ENCODE measurements at regions not wholly inside any gene's neighbourhood (a gene's known extent, or its start where the extent isn't known, plus 50 kb on each side); places are given as distances from the start of the nearest gene placed in this dataset.
A peak's percentile ranks its signal among the peaks of the same experiment; 100 is the strongest.

- no peaks in the 10 kb centered on the region for H3K36me3 ChIP-seq (ENCODE audit: insufficient read depth, low read length)
- no peaks in the 10 kb centered on the region for H3K4me1 ChIP-seq (ENCODE audit: insufficient read depth, low read length)
- H3K27me3 ChIP-seq (ENCODE audit: insufficient read depth, low read length): no peaks in the 10 kb centered on the region
- H2AFZ ChIP-seq (ENCODE audit: low read depth, low read length): no peak overlapping the region
- no peak overlapping the region for H3K4me3 ChIP-seq (ENCODE audit: low read length)
- no peaks in the 10 kb centered on the region for H3K9me3 ChIP-seq (ENCODE audit: low read length)
Measured at GRCh38 chr10:20726381-20726780, 170.7 kb downstream of the NEBL start.

GRCh38 chr10:20714979-20715378, 182.1 kb downstream of the NEBL start:
- no peaks in the 10 kb centered on the region for H3K36me3 ChIP-seq (ENCODE audit: insufficient read depth, low read length)
- no peaks in the 10 kb centered on the region for H3K4me1 ChIP-seq (ENCODE audit: insufficient read depth, low read length)
- H3K9me3 ChIP-seq (ENCODE audit: low read length): no peaks in the 10 kb centered on the region

GRCh38 chr10:20714518-20714917, 182.6 kb downstream of the NEBL start:
- Histone ChIP-seq H3K9me3 (ENCODE audit: low read length) (no peaks in the 10 kb centered on the region), H3K4me3 (ENCODE audit: low read length) (no peak overlapping the region)

More at GRCh38 chr10:20714979-20715378, 182.1 kb downstream of the NEBL start:
- Histone ChIP-seq H3K27me3 (ENCODE audit: insufficient read depth, low read length) (no peaks in the 10 kb centered on the region), H2AFZ (ENCODE audit: low read depth, low read length) (no peak overlapping the region), H3K4me3 (ENCODE audit: low read length) (no peak overlapping the region)

GRCh38 chr10:20713420-20713819, 183.7 kb downstream of the NEBL start:
- Histone ChIP-seq H3K27me3 (ENCODE audit: insufficient read depth, low read length) (no peaks in the 10 kb centered on the region), H3K4me1 (ENCODE audit: insufficient read depth, low read length) (no peaks in the 10 kb centered on the region), H3K9me3 (ENCODE audit: low read length) (no peaks in the 10 kb centered on the region), H2AFZ (ENCODE audit: low read depth, low read length) (no peak overlapping the region), H3K36me3 (ENCODE audit: insufficient read depth, low read length) (no peaks in the 10 kb centered on the region), H3K4me3 (ENCODE audit: low read length) (no peak overlapping the region)

More at GRCh38 chr10:20714518-20714917, 182.6 kb downstream of the NEBL start:
- Histone ChIP-seq H2AFZ (ENCODE audit: low read depth, low read length) (no peak overlapping the region), H3K27me3 (ENCODE audit: insufficient read depth, low read length) (no peaks in the 10 kb centered on the region), H3K36me3 (ENCODE audit: insufficient read depth, low read length) (no peaks in the 10 kb centered on the region), H3K4me1 (ENCODE audit: insufficient read depth, low read length) (no peaks in the 10 kb centered on the region)

- Histone ChIP-seq H3K36me3 (ENCODE audit: insufficient read depth, low read length) (no peaks in the 10 kb centered on the region), H3K9me3 (ENCODE audit: low read length) (no peaks in the 10 kb centered on the region), H3K4me1 (ENCODE audit: insufficient read depth, low read length) (no peaks in the 10 kb centered on the region), H2AFZ (ENCODE audit: low read depth, low read length) (no peak overlapping the region), H3K27me3 (ENCODE audit: insufficient read depth, low read length) (no peaks in the 10 kb centered on the region), H3K4me3 (ENCODE audit: low read length) (no peak overlapping the region)
Measured at GRCh38 chr10:20712774-20713173, 184.3 kb downstream of the NEBL start.

GRCh38 chr10:20709708-20710107, 187.4 kb downstream of the NEBL start:
- Histone ChIP-seq H2AFZ (ENCODE audit: low read depth, low read length) (no peak overlapping the region), H3K9me3 (ENCODE audit: low read length) (no peaks in the 10 kb centered on the region), H3K4me1 (ENCODE audit: insufficient read depth, low read length) (no peaks in the 10 kb centered on the region), H3K27me3 (ENCODE audit: insufficient read depth, low read length) (no peaks in the 10 kb centered on the region), H3K4me3 (ENCODE audit: low read length) (no peak overlapping the region), H3K36me3 (ENCODE audit: insufficient read depth, low read length) (no peaks in the 10 kb centered on the region)

GRCh38 chr10:20708305-20708704, 188.8 kb downstream of the NEBL start:
- H3K36me3 ChIP-seq (ENCODE audit: insufficient read depth, low read length): no peaks in the 10 kb centered on the region
- no peak overlapping the region for H2AFZ ChIP-seq (ENCODE audit: low read depth, low read length)
- no peaks in the 10 kb centered on the region for H3K27me3 ChIP-seq (ENCODE audit: insufficient read depth, low read length)
- H3K4me3 ChIP-seq (ENCODE audit: low read length): no peak overlapping the region
- H3K4me1 ChIP-seq (ENCODE audit: insufficient read depth, low read length): no peaks in the 10 kb centered on the region
- H3K9me3 ChIP-seq (ENCODE audit: low read length): peaks cover 2% of the 10 kb centered on the region

- Histone ChIP-seq H3K27me3 (ENCODE audit: insufficient read depth, low read length) (no peaks in the 10 kb centered on the region), H2AFZ (ENCODE audit: low read depth, low read length) (no peak overlapping the region), H3K36me3 (ENCODE audit: insufficient read depth, low read length) (no peaks in the 10 kb centered on the region), H3K4me3 (ENCODE audit: low read length) (no peak overlapping the region), H3K4me1 (ENCODE audit: insufficient read depth, low read length) (no peaks in the 10 kb centered on the region), H3K9me3 (ENCODE audit: low read length) (peaks cover 2% of the 10 kb centered on the region)
Measured at GRCh38 chr10:20707251-20707650, 189.9 kb downstream of the NEBL start.

GRCh38 chr10:20698837-20699236, 198.3 kb downstream of the NEBL start:
- no peaks in the 10 kb centered on the region for H3K27me3 ChIP-seq (ENCODE audit: insufficient read depth, low read length)
- no peak overlapping the region for H2AFZ ChIP-seq (ENCODE audit: low read depth, low read length)
- H3K9me3 ChIP-seq (ENCODE audit: low read length): peaks cover 2% of the 10 kb centered on the region
- H3K4me3 ChIP-seq (ENCODE audit: low read length): no peak overlapping the region
- H3K36me3 ChIP-seq (ENCODE audit: insufficient read depth, low read length): no peaks in the 10 kb centered on the region
- H3K4me1 ChIP-seq (ENCODE audit: insufficient read depth, low read length): no peaks in the 10 kb centered on the region

- Histone ChIP-seq H3K4me1 (ENCODE audit: insufficient read depth, low read length) (no peaks in the 10 kb centered on the region), H2AFZ (ENCODE audit: low read depth, low read length) (no peak overlapping the region), H3K27me3 (ENCODE audit: insufficient read depth, low read length) (no peaks in the 10 kb centered on the region), H3K4me3 (ENCODE audit: low read length) (no peak overlapping the region), H3K9me3 (ENCODE audit: low read length) (no peaks in the 10 kb centered on the region), H3K36me3 (ENCODE audit: insufficient read depth, low read length) (no peaks in the 10 kb centered on the region)
Measured at GRCh38 chr10:20694296-20694695, 202.8 kb downstream of the NEBL start.

GRCh38 chr10:20688797-20689544, 208.1 kb downstream of the NEBL start:
- H3K9me3 ChIP-seq (ENCODE audit: low read length): no peaks in the 10 kb centered on the region
- H3K36me3 ChIP-seq (ENCODE audit: insufficient read depth, low read length): no peaks in the 10 kb centered on the region
- no peaks in the 10 kb centered on the region for H3K27me3 ChIP-seq (ENCODE audit: insufficient read depth, low read length)
- H3K4me1 ChIP-seq (ENCODE audit: insufficient read depth, low read length): no peaks in the 10 kb centered on the region
- H3K4me3 ChIP-seq (ENCODE audit: low read length): no peak overlapping the region
- no peak overlapping the region for H2AFZ ChIP-seq (ENCODE audit: low read depth, low read length)

GRCh38 chr10:20686015-20686635, 211.0 kb downstream of the NEBL start:
- no peak overlapping the region for H3K4me3 ChIP-seq (ENCODE audit: low read length)
- no peaks in the 10 kb centered on the region for H3K9me3 ChIP-seq (ENCODE audit: low read length)
- peak overlapping the region; percentile 9 for H2AFZ ChIP-seq (ENCODE audit: low read depth, low read length)
- H3K27me3 ChIP-seq (ENCODE audit: insufficient read depth, low read length): no peaks in the 10 kb centered on the region
- H3K4me1 ChIP-seq (ENCODE audit: insufficient read depth, low read length): no peaks in the 10 kb centered on the region
- H3K36me3 ChIP-seq (ENCODE audit: insufficient read depth, low read length): no peaks in the 10 kb centered on the region

GRCh38 chr10:20685462-20685861, 211.6 kb downstream of the NEBL start:
- H3K27me3 ChIP-seq (ENCODE audit: insufficient read depth, low read length): no peaks in the 10 kb centered on the region
- no peak overlapping the region for H2AFZ ChIP-seq (ENCODE audit: low read depth, low read length)
- H3K36me3 ChIP-seq (ENCODE audit: insufficient read depth, low read length): no peaks in the 10 kb centered on the region
- H3K4me1 ChIP-seq (ENCODE audit: insufficient read depth, low read length): no peaks in the 10 kb centered on the region
- no peaks in the 10 kb centered on the region for H3K9me3 ChIP-seq (ENCODE audit: low read length)
- no peak overlapping the region for H3K4me3 ChIP-seq (ENCODE audit: low read length)

All from neuron (in vitro differentiated cells).